ENCODE measurements at regions not wholly inside any gene's neighbourhood (a gene's known extent, or its start where the extent isn't known, plus 50 kb on each side); places are given as distances from the start of the nearest gene placed in this dataset.
A peak's percentile ranks its signal among the peaks of the same experiment; 100 is the strongest.
"Not testable (repeated sequence)": the region's sequence is repeated elsewhere in the genome, so short reads cannot be mapped to it uniquely, and the experiment has no call there.

- no peak for DNase-seq
Measured at GRCh38 chr14:87407344-87407743, 585.6 kb downstream of the GALC start.

GRCh38 chr14:87405563-87405962 lies 587.4 kb downstream of the GALC start:
- DNase-seq = no peak

- no peak for DNase-seq
Measured at GRCh38 chr14:87397499-87397898, 595.5 kb downstream of the GALC start.

- no peak for DNase-seq
Measured at GRCh38 chr14:87391066-87391465, 601.9 kb downstream of the GALC start.

DNA sequence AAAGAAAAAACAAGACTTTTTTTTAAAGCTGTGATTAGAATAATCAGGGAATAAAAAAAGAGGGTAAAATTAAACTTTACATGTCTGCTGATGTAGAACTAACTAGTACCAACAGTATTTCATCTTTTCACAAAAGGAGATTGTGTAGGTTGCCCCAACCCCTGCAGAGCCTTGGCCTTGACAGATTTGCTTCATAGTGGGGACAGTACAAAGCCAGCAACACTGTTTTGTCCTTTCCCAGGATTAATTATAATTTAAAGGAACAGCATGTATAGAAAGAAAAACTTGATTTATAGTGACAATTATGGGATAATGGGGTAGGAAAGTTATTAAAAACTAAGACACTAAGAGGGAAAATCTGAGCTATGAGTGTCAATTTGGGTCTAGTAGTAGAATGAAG lies 604.0 kb downstream of the GALC start:
- DNase-seq = no peak

DNA sequence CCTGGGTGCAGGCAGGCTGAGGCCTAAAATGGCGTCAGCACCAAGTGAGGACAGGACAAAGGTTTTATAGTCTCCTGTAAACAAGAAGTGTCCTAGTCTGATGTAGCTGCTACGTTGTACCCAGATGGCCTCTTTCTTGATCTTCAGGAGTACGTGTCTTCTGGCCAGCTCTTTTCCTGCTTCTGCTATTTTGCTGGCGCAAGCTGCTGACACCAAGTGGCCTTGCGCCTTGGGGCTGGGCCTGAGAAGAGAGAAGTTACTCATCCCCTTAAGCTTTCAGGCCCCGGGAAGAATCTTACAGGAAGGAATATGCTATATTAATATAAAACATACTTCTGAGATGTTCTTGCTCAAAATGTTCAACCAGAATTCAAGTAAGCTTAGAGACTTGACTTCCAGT lies 605.2 kb downstream of the GALC start:
- DNase-seq = no peak

- no peak for DNase-seq
Measured at GRCh38 chr14:87386524-87386923, 606.5 kb downstream of the GALC start.

DNA sequence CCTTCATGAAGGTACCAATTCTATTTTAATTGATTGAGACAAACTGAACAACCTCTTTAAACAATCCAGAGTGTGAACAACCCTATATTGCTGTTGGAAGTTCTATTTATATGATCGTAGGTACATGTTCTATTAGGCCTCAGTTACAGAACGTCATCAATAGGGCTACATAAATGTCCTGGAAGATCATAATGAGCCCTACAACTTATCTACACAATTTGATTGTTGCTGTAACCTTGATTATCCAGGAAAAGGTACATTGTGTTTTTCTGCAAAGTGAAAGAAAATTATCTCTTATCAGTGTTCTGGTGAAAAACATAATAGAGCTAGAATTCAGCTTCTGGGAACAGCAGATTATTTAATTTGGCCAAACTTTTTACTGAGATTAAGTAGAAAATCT lies 612.9 kb downstream of the GALC start:
- DNase-seq = no peak

- DNase-seq = no peak
Measured at GRCh38 chr14:87368751-87369150, 624.2 kb downstream of the GALC start.

DNA sequence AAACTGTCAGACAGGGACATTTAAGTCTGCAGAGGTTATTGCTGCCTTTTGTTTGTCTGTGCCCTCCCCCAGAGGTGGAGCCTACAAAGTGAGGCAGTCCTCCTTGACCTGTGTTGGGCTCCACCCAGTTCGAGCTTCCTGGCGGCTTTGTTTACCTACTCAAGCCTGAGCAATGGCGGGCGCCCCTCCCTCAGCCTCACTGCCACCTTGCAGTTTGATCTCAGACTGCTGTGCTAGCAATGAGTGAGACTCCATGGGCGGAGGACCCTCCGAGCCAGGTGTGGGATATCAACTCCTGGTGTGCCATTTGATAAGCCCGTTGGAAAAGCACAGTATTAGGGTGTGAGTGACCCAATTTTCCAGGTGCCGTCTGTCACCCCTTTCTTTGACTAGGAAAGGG lies 632.7 kb downstream of the GALC start:
- not testable (repeated sequence) for DNase-seq

DNA sequence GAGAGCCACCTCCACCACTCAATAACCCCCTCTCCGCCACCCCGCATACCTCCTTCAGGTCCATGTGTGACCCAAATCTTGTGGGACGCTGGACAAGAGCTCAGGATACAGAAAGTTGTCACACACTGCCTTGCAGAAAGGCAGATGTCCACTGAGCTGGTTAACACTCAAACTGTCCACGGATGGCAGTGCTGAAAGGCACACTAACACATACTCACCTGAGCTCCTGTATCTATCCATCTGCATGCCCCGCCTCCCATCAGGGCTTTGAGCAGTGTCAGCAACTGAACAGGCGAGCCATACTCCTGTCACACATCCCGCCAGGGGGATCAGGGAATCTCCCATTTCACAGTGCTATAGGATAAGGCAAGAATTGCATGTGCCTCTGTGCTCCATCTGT lies 642.0 kb downstream of the GALC start:
- no peak for DNase-seq

DNA sequence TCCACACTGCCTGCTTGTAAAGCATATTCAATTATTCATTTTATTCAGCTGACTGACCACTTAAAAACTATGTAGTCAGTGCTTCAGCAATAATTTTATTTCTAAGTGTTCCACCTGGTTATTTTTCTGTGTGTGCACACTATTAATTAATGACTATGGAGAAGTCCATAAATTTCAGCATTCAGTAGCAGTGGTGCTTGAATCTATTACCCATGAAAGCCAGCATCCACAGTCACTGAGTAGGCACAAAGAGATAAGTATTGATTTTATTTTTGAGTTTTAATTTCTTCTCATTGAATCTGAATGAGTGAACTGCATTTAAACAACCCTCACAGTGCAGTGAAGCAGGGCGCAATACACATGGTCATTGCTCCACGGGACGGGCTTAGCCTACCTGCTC lies 643.1 kb downstream of the GALC start:
- no peak for DNase-seq

- DNase-seq = no peak
Measured at GRCh38 chr14:87343652-87344051, 649.3 kb downstream of the GALC start.

- no peak for DNase-seq
Measured at GRCh38 chr14:87334997-87335685, 657.8 kb downstream of the GALC start.

DNA sequence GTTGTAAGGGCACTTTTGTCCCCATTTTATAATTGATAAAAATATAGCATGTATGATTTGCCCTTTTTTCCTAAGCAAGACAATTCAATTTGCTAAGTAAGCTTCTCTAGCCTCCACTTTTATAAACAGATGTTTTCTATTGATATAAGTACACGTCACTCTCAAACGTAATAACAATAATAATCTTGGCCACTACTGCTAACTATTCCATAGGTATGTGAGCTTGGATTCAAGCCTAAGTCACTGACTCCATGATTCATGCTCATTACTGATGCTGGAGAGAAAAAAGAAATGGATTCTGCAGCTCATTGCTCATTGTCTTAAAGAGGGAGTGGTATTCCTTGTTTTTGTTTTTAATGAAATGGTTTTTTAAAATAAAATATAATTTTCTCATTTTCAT lies 661.0 kb downstream of the GALC start:
- DNase-seq = no peak

DNA sequence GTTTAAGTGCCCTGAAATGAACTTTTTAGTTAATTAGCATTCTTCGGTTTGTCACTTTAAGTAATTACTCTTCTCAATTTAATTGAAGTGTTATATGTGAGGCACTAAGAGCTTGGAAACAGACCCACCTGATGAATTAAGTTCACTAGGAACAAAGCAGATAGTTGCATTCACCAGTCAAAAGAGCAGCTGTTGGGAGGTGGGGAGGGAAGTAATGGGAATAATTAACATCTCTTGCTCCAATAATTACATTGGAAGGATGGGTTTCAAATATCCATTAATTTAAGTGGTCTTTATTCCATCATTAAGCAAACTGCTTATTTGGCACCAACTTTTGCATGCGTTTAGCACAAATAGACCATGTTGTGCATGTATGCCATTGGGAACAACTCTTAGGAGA lies 667.2 kb downstream of the GALC start:
- peak; percentile 85 for DNase-seq

- DNase-seq = no peak
Measured at GRCh38 chr14:87323191-87323590, 669.8 kb downstream of the GALC start.

- no peak for DNase-seq
Measured at GRCh38 chr14:87321548-87321947, 671.4 kb downstream of the GALC start.

GRCh38 chr14:87312894-87313205 lies 680.1 kb downstream of the GALC start:
- no peak for DNase-seq

GRCh38 chr14:87312169-87312893 lies 680.7 kb downstream of the GALC start:
- DNase-seq = no peak

GRCh38 chr14:87309557-87309956 lies 683.4 kb downstream of the GALC start:
- DNase-seq = no peak

- no peak for DNase-seq
Measured at GRCh38 chr14:87306409-87307168, 686.4 kb downstream of the GALC start.

DNA sequence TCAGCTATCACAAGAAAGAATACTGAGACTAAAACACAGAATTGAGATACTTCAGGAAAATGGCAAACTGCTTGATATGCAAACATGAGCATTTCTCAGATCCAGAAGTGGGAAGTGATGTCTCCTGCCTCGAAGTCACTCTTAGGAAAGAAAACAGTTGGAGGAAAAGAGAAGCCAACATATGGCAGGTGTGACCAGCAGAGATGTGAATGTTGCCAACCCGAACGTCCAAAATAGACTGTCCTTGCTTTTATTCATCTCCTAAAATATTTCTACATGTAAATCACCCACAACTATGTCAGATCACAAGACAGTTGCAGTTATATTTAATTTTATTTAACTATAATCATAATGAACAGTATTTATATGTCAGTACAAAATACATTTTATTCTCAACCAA lies 687.6 kb downstream of the GALC start:
- DNase-seq = no peak

DNA sequence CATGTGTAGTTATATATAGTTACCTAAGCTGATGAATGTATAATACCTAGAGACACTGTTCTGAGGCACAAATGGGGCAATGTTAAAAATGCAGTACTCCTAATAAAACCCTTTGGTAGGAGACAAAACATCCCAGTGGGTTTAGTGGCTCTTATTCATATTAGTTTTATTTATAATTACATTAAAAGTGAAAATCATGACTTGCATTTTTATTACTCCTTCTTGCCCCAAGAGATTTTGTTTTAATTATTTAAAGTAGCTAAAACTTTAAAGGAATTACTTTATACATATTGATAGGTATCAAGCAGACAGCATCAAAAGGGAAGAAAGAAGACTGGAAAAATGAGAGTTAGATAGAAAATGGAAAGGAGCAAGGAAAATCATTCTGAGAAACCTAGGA lies 688.6 kb downstream of the GALC start:
- DNase-seq = no peak
